ENCODE measurements at regions not wholly inside any gene's neighbourhood (a gene's known extent, or its start where the extent isn't known, plus 50 kb on each side); places are given as distances from the start of the nearest gene placed in this dataset.

- Histone ChIP-seq H3K36me3 (ENCODE audit: control insufficient read depth in 2 of 2, extremely low read depth in 1 of 2, insufficient read depth in 1 of 2, low read length in 1 of 2) (no peaks in the 10 kb centered on the region), H3K9me3 (no peaks in the 10 kb centered on the region), H3K27ac (ENCODE audit: low read length) (no peak overlapping the region), H3K4me3 (ENCODE audit: control insufficient read depth in 1 of 2, extremely low read depth in 1 of 2, low read length in 1 of 2) (no peak overlapping the region), H3K27me3 (replicated peaks in 1 of 2; ENCODE audit: control insufficient read depth in 2 of 2, extremely low read depth in 1 of 2, insufficient read depth in 2 of 2, low read length in 1 of 2) (no peaks in the 10 kb centered on the region), H3K4me1 (ENCODE audit: control insufficient read depth in 1 of 2, extremely low read depth in 1 of 2, insufficient read depth in 2 of 2, low read length in 2 of 2) (no peaks in the 10 kb centered on the region)
- peaks cover 0 to 5% (median 0%) of the 10 kb centered on the region in 3 donors for H3K4me1 Mint-ChIP-seq
- H3K27ac Mint-ChIP-seq, result peak overlapping the region in 1 of 2 donors; percentile 29
- H3K36me3 Mint-ChIP-seq, result no peaks in the 10 kb centered on the region
- ChIA-PET POLR2A (no interaction called here), CTCF (interaction anchor here (0.5 to 1.0 kb wide), 7 partner anchors 17 to 1677 kb away, joined by 3 to 7 read pairs (median 4); partner anchors contain the start of gene IRS1 (in 1 of the 2))
- WGBS (ENCODE audit: insufficient coverage), result 74% methylated on average over 6 of the region's 15 CpGs
- H3K27me3 Mint-ChIP-seq, result peaks cover 2 to 6% of the 10 kb centered on the region in 2 donors
- H3K4me3 Mint-ChIP-seq, result no peak overlapping the region
- ATAC-seq (replicated peaks in 1 of 4), result no peak
- H3K9me3 Mint-ChIP-seq, result peaks cover 0 to 11% (median 0%) of the 10 kb centered on the region in 3 donors
- peak in 14 of 35 experiments; percentile 3 to 45 (median 14) for DNase-seq
These were observed 80.6 kb upstream of the DOCK10 start for GRCh38 chr2:225122583-225123486.

GRCh38 chr2:225122007-225122406 is 79.7 kb upstream of the DOCK10 start:
- ATAC-seq (replicated peaks in 1 of 4) (no peak), DNase-seq (no peak)
- no peaks in the 10 kb centered on the region for H3K9me3 ChIP-seq
- Mint-ChIP-seq H3K4me3 (no peak overlapping the region), H3K4me1 (peaks cover 4 to 10% (median 5%) of the 10 kb centered on the region in 3 donors), H3K36me3 (no peaks in the 10 kb centered on the region), H3K9me3 (peaks cover 0 to 6% (median 0%) of the 10 kb centered on the region in 3 donors), H3K27ac (no peak overlapping the region), H3K27me3 (no peaks in the 10 kb centered on the region)
- CTCF ChIA-PET, result interaction anchor here (0.5 to 1.0 kb wide), 5 partner anchors 17 to 1678 kb away, joined by 3 to 7 read pairs (median 5); partner anchors contain the start of gene IRS1 (in 1 of the 2)
- no peaks in the 10 kb centered on the region for H3K4me1 ChIP-seq (ENCODE audit: control insufficient read depth in 1 of 2, extremely low read depth in 1 of 2, insufficient read depth in 2 of 2, low read length in 2 of 2)
- H3K27me3 ChIP-seq (replicated peaks in 1 of 2; ENCODE audit: control insufficient read depth in 2 of 2, extremely low read depth in 1 of 2, insufficient read depth in 2 of 2, low read length in 1 of 2), result no peaks in the 10 kb centered on the region
- WGBS (ENCODE audit: insufficient coverage), result no CpG with 5 or more reads among the region's 8 CpGs
- no peak overlapping the region for H3K27ac ChIP-seq (ENCODE audit: low read length)
- POLR2A ChIA-PET, result interaction anchor here in 1 of 2 donors (0.7 kb wide), 1 partner anchor 14 kb away, joined by 3 read pairs; no protein-coding TSS in a partner anchor
- no peak overlapping the region for H3K4me3 ChIP-seq (ENCODE audit: control insufficient read depth in 1 of 2, extremely low read depth in 1 of 2, low read length in 1 of 2)
- no peaks in the 10 kb centered on the region for H3K36me3 ChIP-seq (ENCODE audit: control insufficient read depth in 2 of 2, extremely low read depth in 1 of 2, insufficient read depth in 1 of 2, low read length in 1 of 2)

GRCh38 chr2:225120186-225120585 is 77.9 kb upstream of the DOCK10 start:
- H3K4me1 Mint-ChIP-seq, result peaks cover 10 to 15% (median 12%) of the 10 kb centered on the region in 3 donors
- no peak overlapping the region for H3K4me3 ChIP-seq (ENCODE audit: control insufficient read depth in 1 of 2, extremely low read depth in 1 of 2, low read length in 1 of 2)
- no peak for DNase-seq
- H3K9me3 Mint-ChIP-seq, result no peaks in the 10 kb centered on the region
- H3K27ac Mint-ChIP-seq, result no peak overlapping the region
- no peaks in the 10 kb centered on the region for H3K36me3 ChIP-seq (ENCODE audit: control insufficient read depth in 2 of 2, extremely low read depth in 1 of 2, insufficient read depth in 1 of 2, low read length in 1 of 2)
- CTCF ChIA-PET, result no interaction called here
- H3K9me3 ChIP-seq, result no peaks in the 10 kb centered on the region
- H3K36me3 Mint-ChIP-seq, result no peaks in the 10 kb centered on the region
- H3K27me3 Mint-ChIP-seq, result no peaks in the 10 kb centered on the region
- 92% methylated on average over 1 of the region's 1 CpG for WGBS (ENCODE audit: insufficient coverage)
- ATAC-seq (replicated peaks in 1 of 4), result no peak
- no peak overlapping the region for H3K4me3 Mint-ChIP-seq
- H3K27me3 ChIP-seq (replicated peaks in 1 of 2; ENCODE audit: control insufficient read depth in 2 of 2, extremely low read depth in 1 of 2, insufficient read depth in 2 of 2, low read length in 1 of 2), result no peaks in the 10 kb centered on the region
- no peak overlapping the region for H3K27ac ChIP-seq (ENCODE audit: low read length)
- POLR2A ChIA-PET, result no interaction called here
- H3K4me1 ChIP-seq (ENCODE audit: control insufficient read depth in 1 of 2, extremely low read depth in 1 of 2, insufficient read depth in 2 of 2, low read length in 2 of 2), result no peaks in the 10 kb centered on the region

- ChIA-PET CTCF (no interaction called here), POLR2A (no interaction called here)
- ATAC-seq (replicated peaks in 1 of 4), result no peak
- no peaks in the 10 kb centered on the region for H3K4me1 ChIP-seq (ENCODE audit: control insufficient read depth in 1 of 2, extremely low read depth in 1 of 2, insufficient read depth in 2 of 2, low read length in 2 of 2)
- Mint-ChIP-seq H3K27me3 (no peaks in the 10 kb centered on the region), H3K9me3 (no peaks in the 10 kb centered on the region), H3K27ac (peak overlapping the region in 1 of 2 donors; percentile 3), H3K4me1 (peaks cover 10 to 17% (median 12%) of the 10 kb centered on the region in 3 donors), H3K4me3 (no peak overlapping the region), H3K36me3 (no peaks in the 10 kb centered on the region)
- no peak overlapping the region for H3K27ac ChIP-seq (ENCODE audit: low read length)
- WGBS (ENCODE audit: insufficient coverage), result no CpG with 5 or more reads among the region's 2 CpGs
- no peak for DNase-seq
- no peaks in the 10 kb centered on the region for H3K27me3 ChIP-seq (replicated peaks in 1 of 2; ENCODE audit: control insufficient read depth in 2 of 2, extremely low read depth in 1 of 2, insufficient read depth in 2 of 2, low read length in 1 of 2)
- no peak overlapping the region for H3K4me3 ChIP-seq (ENCODE audit: control insufficient read depth in 1 of 2, extremely low read depth in 1 of 2, low read length in 1 of 2)
- no peaks in the 10 kb centered on the region for H3K36me3 ChIP-seq (ENCODE audit: control insufficient read depth in 2 of 2, extremely low read depth in 1 of 2, insufficient read depth in 1 of 2, low read length in 1 of 2)
- no peaks in the 10 kb centered on the region for H3K9me3 ChIP-seq
These were observed 74.9 kb upstream of the DOCK10 start for GRCh38 chr2:225117051-225117716.

GRCh38 chr2:225114786-225115323 is 72.6 kb upstream of the DOCK10 start:
- ChIA-PET POLR2A (no interaction called here), CTCF (no interaction called here)
- Mint-ChIP-seq H3K9me3 (no peaks in the 10 kb centered on the region), H3K4me1 (peaks cover 10 to 15% (median 12%) of the 10 kb centered on the region in 3 donors), H3K27ac (no peak overlapping the region), H3K36me3 (no peaks in the 10 kb centered on the region), H3K27me3 (no peaks in the 10 kb centered on the region), H3K4me3 (no peak overlapping the region)
- DNase-seq (no peak), ATAC-seq (replicated peaks in 1 of 4) (no peak)
- Histone ChIP-seq H3K27ac (ENCODE audit: low read length) (no peak overlapping the region), H3K36me3 (ENCODE audit: control insufficient read depth in 2 of 2, extremely low read depth in 1 of 2, insufficient read depth in 1 of 2, low read length in 1 of 2) (no peaks in the 10 kb centered on the region), H3K4me1 (ENCODE audit: control insufficient read depth in 1 of 2, extremely low read depth in 1 of 2, insufficient read depth in 2 of 2, low read length in 2 of 2) (no peaks in the 10 kb centered on the region), H3K27me3 (replicated peaks in 1 of 2; ENCODE audit: control insufficient read depth in 2 of 2, extremely low read depth in 1 of 2, insufficient read depth in 2 of 2, low read length in 1 of 2) (no peaks in the 10 kb centered on the region), H3K9me3 (no peaks in the 10 kb centered on the region), H3K4me3 (ENCODE audit: control insufficient read depth in 1 of 2, extremely low read depth in 1 of 2, low read length in 1 of 2) (no peak overlapping the region)
- no CpG with 5 or more reads among the region's 2 CpGs for WGBS (ENCODE audit: insufficient coverage)

GRCh38 chr2:225113371-225114015 is 71.2 kb upstream of the DOCK10 start:
- no peaks in the 10 kb centered on the region for H3K27me3 ChIP-seq (replicated peaks in 1 of 2; ENCODE audit: control insufficient read depth in 2 of 2, extremely low read depth in 1 of 2, insufficient read depth in 2 of 2, low read length in 1 of 2)
- no peaks in the 10 kb centered on the region for H3K4me1 ChIP-seq (ENCODE audit: control insufficient read depth in 1 of 2, extremely low read depth in 1 of 2, insufficient read depth in 2 of 2, low read length in 2 of 2)
- H3K4me3 ChIP-seq (ENCODE audit: control insufficient read depth in 1 of 2, extremely low read depth in 1 of 2, low read length in 1 of 2), result no peak overlapping the region
- WGBS (ENCODE audit: insufficient coverage), result 80% methylated on average over 1 of the region's 3 CpGs
- H3K4me3 Mint-ChIP-seq, result no peak overlapping the region
- H3K27ac ChIP-seq (ENCODE audit: low read length), result no peak overlapping the region
- peaks cover 12 to 16% (median 15%) of the 10 kb centered on the region in 3 donors for H3K4me1 Mint-ChIP-seq
- ChIA-PET POLR2A (no interaction called here), CTCF (interaction anchor here in 1 of 2 donors (1.0 kb wide), 1 partner anchor 17 kb away, joined by 3 read pairs; no protein-coding TSS in a partner anchor)
- H3K36me3 ChIP-seq (ENCODE audit: control insufficient read depth in 2 of 2, extremely low read depth in 1 of 2, insufficient read depth in 1 of 2, low read length in 1 of 2), result no peaks in the 10 kb centered on the region
- DNase-seq (no peak), ATAC-seq (replicated peaks in 1 of 4) (no peak)
- H3K27ac Mint-ChIP-seq, result no peak overlapping the region
- H3K27me3 Mint-ChIP-seq, result no peaks in the 10 kb centered on the region
- no peaks in the 10 kb centered on the region for H3K36me3 Mint-ChIP-seq
- no peaks in the 10 kb centered on the region for H3K9me3 ChIP-seq
- no peaks in the 10 kb centered on the region for H3K9me3 Mint-ChIP-seq

Measured in T-cell (primary cell).